NK-92 treated with Interleukin-12 subunit alpha and Interleukin-12 subunit beta, amount 100 ng/mL, for 24 hours (cell line): ENCODE measurements at regions not wholly inside any gene's neighbourhood (a gene's known extent, or its start where the extent isn't known, plus 50 kb on each side); places are given as distances from the start of the nearest gene placed in this dataset.

ENCODE experiments used
- DNase-seq: peaks from one replicate; lab custom pipeline; 2025; lab: John Stamatoyannopoulos, UW

DNA sequence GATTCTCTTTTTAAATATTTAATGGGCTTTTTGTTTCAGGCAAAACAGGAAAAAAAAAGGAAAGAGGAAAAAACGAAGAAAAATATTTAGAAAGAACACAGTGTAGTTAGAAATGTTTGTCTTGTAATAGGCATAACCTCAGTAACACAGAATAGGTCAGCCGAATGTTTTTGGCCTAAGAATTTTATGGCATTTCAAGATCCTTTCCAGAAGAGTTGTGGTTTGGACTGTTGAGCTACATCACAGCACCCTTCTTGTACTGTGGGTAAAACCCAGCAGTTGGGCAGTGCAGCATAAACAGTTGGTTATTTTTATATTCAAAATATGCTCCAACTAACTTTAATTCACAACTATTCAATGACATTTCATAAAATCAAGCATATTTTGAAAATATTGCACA lies 474.4 kb upstream of the AGTR1 start:
- no peak for DNase-seq

DNA sequence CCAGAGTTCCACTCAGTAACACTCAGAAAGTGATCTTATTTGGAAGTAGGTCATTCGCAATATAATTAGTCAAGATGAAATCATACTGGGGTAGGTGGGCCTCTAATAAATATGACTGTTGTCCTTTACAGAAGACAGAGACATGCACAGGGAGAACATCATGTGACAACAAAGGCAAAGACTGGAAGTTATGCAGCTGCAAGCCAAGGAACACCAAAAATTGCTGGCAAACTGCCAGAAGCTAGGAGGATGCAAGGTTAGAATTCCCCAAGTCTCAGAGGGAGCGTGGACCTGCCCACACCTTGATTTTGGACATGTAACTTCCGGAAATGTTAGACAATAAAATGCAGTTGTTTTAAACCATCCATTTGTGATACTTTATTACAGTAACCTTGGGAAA lies 471.5 kb upstream of the AGTR1 start:
- DNase-seq, result no peak

DNA sequence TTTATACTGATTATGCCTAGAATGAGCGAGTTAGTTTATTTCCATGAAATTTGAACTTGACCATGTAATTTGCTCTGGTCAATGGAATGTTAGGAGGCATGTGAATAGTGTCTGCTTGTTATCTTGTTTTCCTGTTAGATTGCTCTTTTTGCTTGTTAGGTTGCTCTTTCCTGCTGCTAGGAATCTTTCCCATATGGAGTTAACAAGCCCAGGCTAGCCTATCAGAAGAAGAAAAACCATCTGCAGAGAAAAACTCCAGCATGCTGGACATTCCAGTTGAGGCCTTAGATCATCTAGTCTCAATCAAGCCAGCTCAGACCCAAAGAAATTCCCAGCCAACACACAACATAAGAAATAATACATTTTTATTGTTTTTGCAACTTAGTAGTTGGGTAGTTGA lies 470.2 kb upstream of the AGTR1 start:
- no peak for DNase-seq

DNA sequence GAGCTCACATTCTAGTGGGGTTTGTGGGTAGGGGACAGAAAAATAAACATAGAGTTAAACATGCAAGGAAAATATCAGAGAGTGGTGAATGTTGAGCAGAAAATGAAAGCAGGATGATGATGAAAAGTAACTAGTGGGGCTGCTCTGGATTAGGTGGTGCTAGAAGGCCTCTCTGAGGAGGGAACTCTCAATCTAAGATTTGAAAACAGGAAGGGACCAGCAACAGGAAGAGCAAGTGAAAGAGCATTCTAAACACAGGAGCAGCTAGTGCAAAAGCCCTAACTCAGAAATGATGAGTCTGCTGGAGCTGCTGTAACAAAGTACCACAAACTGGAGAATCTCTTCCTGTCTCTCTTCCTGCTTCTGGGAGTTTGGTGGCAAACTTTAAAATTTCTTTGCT lies 468.6 kb upstream of the AGTR1 start:
- DNase-seq, result no peak

DNA sequence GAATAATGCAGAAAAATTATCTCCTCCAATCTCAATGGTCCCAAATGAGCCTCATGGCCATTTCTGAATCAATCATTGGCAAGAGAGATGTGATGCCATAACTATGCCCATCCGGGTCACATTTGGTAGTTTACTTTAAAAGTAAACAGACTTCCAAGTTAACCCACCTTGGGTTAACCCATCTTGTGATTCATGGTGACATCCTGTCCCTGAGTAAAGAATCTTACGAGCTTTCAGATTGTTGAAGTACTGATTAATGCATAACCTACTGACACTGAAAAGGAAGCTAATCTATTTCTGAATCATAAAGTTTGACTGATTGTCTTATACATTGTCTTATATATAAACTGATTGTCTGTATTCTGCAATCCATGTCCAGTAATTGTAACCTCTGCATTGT lies 467.2 kb upstream of the AGTR1 start:
- no peak for DNase-seq

DNA sequence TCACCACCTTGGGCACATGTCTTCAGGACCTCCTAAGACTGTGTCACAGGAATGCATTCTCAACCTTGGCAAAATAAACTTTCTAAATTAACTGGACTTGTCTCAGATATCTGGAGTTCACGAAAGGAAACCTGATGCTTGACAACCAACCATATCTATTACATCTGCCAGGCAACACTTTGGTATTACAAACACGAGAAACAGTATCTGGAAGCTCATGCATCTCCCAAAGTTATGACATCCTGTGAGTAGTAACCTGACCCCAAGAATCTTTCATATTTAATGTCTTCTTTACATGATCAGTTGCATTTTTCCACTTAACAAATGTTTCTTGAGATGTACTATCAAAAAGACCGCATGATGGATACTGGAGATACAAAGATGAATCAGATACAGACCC lies 465.3 kb upstream of the AGTR1 start:
- DNase-seq, result no peak

DNA sequence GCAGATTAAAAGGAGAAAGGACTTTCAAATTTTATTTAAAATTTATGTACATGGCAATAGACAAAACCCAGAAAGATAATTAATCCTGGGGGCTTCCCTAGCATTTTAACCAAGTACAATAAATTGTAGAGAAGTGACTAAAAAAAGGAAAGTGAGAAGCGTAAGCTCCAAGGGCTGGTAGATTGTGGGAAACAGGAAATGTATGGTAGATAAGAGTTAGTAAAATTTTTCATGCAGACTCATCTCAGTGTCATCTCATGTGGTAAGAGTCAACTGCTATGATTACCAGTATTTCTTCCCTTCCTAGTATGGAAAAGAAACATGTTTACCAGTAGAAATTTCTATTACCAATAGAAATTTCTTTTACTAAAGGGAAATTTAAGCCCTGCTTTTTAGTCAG lies 464.3 kb upstream of the AGTR1 start:
- no peak for DNase-seq

DNA sequence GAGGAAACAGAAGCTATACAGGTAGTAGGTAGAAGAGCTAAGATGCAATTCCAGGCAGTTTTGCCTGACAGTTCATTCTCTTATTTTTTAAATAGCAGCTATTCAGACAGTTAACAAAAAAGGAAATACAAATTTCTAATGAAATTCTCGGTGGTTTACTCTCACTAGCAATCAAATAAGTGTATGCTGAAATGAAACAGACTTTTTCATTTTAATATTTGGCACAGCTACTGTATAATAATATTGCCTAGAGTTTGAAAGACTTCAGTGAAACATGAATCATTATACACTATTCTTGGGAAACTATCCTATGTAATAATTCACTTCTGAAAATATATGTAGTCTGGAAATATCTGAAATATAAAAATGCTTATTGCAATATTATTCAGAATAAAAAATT lies 463.2 kb upstream of the AGTR1 start:
- DNase-seq, result no peak

DNA sequence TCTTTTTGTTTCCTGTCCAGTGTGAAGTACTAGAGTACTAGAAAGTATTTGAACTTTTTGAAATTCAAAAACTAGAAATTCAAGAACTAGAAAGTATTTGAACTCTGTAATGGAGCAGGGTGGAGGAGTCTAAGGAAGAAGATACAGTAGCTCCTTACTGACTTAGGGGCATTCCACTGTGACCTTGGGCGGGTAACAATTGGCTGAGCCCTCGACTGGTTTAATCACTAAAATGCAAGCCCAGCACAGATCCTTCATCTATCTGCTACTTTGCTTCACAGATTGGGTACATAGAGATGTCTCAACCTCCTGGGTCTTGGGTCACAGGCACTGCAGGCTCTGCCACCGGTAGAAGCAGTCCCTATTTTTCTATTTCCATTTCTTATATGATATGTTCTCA lies 462.1 kb upstream of the AGTR1 start:
- DNase-seq, result no peak

DNA sequence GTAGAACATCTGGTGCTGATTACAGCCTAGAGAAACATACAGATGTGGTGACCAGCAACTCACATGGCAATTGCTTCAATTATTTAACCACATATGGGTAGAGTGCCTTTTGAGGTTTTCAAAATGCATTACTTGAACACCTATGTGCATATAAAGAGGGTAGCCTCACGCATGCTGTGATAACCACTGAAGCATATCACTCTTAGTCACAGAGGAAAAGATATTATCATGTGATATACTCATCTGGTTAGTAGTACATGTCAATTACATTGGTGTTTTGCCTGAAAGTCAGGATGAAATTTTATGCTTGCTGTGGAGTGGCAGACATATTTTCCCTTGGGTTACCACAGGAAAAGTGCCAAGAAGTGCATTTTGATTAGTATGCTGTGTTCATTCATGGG lies 459.3 kb upstream of the AGTR1 start:
- no peak for DNase-seq

DNA sequence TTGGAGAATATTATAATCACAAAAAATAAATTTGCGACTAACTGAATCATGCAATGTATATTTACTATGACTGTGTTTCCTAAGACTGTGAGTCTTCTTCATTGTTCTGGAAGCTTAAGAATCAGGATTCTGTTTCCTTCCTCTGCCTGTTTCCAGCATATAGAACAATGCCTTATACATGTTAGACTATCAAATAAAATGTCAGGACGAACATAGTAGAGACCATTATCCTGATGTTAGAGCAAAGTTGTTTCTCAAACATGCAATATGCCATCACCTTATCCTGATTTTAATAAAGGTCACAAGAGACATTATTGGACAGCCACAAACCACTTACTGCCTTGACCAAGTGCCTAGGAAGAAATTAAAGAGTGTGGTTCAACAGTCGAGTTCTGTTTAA lies 457.4 kb upstream of the AGTR1 start:
- no peak for DNase-seq

DNA sequence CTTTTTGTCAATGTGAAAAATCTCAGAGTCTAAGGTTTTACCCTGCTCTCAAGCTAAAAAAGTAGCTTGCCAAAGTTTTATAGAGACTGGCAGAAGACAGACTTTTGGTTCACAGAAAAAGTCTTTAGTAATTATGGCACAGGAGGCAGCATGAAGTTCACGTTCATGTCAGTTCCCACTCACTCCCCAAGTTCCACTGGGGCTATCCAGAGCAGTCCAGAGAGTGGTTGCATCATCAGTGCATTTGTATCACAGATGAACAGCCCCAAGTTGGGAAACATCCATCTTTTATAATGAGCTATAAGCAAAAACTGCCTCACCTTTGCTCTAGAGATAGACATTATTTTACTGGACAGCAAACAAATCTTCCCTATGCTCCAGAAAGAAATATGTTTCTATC lies 454.1 kb upstream of the AGTR1 start:
- DNase-seq, result no peak

DNA sequence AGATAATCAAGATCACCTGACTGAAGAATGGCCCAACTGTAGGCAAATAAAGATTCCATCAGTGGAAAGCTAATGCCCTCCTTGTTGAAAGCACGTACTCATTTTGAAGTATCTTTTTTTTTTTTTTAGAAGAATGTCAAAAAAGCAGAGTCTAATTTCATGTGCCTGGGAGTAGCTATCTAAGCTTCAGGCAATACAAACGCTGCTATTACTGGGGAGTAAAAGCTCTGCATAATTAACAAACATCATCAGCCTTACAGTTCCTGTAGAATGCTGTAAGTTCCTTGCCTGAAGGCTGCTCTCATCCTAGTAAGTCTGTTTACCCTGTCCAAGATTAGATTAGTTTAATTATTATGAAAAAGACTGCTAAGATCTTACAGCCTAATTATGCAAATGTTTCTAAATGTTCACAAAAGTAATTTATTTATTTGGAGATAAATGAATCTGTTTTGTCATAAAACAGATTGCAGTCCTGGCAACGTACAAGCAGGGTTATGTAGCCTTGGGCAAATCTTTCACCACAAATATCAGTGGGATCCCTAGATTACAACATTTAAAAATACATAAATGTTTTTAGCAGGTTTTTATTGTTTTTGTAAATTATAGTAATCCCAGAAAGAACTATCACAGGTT lies 451.3 kb upstream of the AGTR1 start:
- DNase-seq, result no peak

DNA sequence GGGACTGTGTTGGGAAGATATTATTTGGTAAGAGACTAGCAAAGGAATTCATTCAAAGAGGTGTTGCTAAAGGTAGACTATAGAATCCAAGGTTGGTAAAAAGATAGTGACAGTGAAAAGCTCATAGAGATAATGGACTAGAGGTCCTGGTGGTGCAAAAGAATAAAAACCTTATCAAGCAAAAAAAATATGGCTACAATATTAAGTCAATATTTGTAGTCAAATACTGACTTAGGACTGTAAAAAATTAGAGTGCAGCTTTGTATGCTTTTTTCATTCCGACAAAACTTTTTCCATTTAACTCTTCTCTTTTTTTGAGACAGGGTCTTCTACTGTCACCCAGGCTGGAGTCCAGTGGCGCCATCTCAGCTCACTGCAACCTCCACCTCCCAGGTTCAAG lies 444.0 kb upstream of the AGTR1 start:
- no peak for DNase-seq

DNA sequence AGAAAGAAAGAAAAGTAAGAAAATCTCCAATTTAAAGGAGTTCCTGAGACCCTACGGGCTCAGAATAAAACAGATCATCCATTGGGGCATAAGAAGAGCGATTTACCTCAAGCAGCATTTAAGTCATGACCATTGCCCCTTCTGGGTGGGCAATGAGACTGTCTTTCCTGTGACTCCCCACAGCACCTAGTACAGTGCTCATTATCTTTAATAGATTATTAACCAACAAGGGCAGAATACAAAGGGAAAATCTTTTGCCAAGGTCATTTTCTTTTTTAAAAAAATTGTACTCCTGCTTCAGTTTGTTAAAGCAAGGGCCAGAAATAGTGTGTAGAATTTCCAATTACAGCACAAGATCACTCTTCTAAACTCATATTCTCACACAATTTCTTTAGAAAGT lies 443.3 kb upstream of the AGTR1 start:
- DNase-seq, result no peak

DNA sequence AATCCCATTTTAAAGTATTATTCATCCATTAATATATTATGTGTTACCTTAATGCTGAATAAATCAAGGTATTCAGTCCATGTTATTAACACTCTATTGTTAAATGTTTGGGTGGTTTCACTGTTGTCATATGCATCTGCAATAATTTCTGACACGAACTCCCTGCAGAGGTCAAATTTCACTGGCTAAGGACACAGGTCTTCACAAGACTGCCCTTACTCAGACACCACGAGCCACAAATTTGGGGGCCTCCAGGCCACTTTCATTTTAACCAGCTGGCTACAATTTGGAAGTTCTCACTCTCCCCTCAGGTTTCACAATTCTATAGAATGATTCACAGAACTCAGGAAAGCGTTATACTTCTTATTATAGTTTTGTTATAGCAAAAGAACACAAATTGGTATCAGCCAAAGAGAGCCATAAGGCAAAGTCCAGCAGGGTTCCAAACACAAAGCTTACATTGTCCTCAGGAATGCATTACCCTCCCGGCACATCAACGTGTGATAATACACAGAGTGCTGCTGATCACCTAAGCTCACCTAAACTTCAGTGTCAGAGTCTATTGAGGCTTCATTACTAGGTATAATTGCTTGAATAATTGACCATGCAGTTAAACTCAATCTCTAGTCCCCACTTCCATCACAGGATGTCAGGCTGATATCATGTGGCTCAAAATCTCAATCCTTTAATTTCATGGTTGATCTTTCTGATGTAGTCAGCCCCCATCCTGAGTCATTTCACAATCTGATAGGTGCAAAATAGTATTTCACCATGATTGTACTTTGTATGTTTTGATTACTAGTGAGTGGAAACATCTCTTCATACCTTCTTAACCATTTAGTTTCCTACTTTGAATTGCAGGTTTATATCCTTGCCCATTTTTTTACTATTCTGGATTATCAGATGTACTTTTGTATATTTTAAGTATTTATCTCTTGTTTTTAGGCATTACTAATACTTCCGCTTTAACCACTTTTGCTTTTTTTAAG lies 441.4 kb upstream of the AGTR1 start:
- DNase-seq, result peak; percentile 7

DNA sequence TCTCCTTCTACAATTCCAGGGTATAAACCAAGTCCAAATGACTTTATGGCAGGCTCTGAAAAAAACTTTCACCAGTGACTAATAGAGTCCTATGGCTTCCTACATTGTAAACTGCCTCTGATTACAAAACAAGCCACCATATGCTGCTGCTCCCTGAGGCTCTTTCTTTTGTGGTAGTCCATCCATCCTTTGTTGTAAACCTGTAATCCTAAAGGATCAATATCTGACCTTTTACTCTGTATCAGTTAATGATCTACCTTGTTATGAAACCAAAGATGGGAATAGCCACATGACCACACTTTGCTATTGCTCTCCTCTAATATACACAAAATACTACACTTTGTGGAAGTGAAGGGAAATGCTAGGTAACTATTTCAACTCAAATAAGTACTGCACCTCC lies 434.7 kb upstream of the AGTR1 start:
- no peak for DNase-seq

DNA sequence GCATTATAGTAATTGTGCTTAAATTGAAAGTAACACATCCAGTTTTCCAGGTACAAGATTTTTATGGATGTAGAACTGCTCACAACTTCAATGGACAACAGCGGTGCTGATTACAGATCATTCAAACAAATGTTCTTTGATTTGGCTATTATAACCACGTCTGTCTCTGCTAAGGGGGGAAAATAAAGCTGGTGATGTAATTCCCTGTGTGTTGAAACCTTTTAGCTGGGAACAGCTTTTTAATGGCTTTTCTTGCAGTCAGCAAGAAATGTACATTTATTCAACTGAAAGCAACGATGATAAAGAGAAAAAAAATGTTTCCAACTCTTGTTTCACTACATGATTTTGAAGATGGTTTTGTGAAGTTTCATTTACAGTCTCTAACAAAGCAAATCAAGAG lies 431.9 kb upstream of the AGTR1 start:
- no peak for DNase-seq

DNA sequence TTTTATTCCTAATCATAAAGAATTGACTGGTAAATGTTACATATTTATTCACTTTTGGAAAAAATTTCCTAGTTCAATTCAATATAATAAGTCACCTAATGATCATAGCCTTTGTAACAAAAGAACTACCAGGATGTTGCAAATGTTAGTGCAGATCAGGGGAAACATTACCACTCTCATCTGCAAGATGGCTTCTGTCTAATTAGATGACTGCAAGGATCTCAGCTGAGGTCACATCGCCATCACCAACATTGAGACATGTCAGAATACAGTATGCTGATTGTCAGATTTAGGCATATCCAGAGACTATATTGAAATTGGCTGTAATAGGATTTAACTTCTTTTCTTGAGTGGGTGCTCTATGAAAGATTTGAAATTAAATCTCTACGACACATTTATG lies 431.4 kb upstream of the AGTR1 start:
- DNase-seq, result no peak

DNA sequence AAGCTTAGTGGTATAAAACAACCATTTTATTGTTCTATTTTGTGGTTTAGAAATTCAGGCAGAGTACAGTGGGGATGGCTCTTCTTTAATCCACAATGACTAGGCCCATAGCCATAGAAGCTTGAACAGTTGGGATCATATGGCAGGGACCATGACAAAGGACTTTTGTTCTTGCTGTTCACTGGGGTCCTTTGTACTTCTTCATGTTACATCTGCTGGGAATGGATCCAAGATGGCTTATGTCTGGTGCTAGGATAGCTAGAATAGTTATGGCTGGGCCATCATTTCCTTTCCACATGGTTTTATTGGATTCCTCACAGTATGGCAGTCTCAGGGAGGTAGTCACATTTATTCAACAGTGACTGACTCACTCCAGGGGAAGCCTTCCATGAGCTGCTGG lies 427.9 kb upstream of the AGTR1 start:
- no peak for DNase-seq

DNA sequence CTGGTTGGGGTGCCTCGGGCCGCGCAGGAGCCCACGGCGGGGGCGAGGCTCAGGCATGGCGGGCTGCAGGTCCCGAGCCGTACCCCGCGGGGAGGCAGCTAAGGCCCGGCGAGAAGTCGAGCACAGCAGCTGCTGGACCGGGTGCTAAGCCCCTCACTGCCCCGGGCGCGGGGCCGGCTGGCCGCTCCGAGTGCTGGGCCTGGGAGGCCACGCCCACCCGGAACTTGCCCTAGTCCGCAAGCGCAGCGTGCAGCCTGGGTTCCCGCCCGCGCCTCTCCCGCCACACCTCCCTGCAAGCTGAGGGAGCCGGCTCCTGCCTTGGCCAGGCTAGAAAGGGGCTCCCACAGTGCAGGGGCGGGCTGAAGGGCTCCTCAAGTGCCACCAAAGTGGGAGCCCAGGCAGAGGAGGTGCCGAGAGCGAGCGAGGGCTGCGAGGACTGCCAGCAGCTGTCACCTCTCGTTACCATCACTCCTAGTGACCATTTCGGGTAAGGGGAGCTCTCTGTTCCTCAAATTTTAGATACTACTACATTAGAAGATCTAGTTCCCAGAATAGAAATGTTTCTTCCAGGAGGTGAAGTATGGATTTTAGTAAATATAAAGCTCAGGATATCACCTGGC lies 417.0 kb upstream of the AGTR1 start:
- DNase-seq, result no peak

DNA sequence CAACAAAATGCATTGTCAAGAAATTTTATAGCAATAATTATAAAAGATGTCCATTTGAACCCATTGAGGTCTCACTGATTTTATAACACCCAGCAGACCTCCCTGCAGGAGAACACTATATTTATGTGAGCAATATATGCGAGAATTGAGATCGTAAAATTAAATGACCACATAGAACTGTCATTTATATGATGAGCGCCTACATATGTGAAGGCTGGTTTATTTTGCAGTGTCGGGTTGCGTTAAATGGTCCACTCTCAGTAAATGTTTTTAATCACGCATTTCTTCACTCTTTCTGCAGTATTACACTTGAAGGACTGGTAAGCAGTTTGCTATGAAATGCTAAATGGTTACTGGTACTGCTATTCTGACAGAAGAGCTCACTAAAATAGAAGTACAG lies 408.5 kb upstream of the AGTR1 start:
- no peak for DNase-seq

DNA sequence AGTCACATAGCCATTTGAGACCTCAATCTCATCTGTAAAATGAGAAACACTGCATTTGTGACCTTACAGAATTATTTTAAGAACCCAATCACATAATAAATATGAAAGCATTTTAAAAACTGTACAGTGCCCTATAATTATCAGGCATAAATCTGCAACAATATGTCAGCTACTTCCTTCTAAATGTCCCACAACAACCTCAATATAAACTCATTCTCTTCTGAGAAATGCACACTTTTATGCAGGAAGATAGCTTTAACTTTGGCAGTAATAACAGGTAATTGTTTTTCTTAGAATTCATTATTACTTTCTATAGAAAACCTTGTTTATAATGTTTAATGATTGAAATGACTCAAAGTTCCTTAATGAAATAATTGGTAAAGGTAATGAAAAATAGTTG lies 400.7 kb upstream of the AGTR1 start:
- DNase-seq, result no peak
